GM12878 (cell line): ENCODE measurements at regions not wholly inside any gene's neighbourhood (a gene's known extent, or its start where the extent isn't known, plus 50 kb on each side); places are given as distances from the start of the nearest gene placed in this dataset.

Experiments used
- BHLHE40 ChIP-seq, 2 experiments: fragments of 450-650 bp in 1 of 2; IDR thresholded peaks; 2 replicates each; pipeline ENCODE4 v1.6.1; 2011 to 2017; ENCODE audit warnings: low read depth in 2 of 2, borderline replicate concordance in 1 of 2, improper control_type of control experiment in 1 of 2, low read length in 1 of 2, mild to moderate bottlenecking in 1 of 2
- BMI1 ChIP-seq: fragments of 450-650 bp; IDR thresholded peaks from 2 replicates; pipeline ENCODE4 v1.6.1; 2016; ENCODE audit warnings: mild to moderate bottlenecking, moderate library complexity, borderline replicate concordance
- EZH2 ChIP-seq: IDR thresholded peaks from 2 replicates; pipeline ENCODE4 v1.6.1; 2012; ENCODE audit warnings: low read depth, mild to moderate bottlenecking, control low read depth, inconsistent platforms, low read length, borderline replicate concordance; ENCODE audit not compliant: control insufficient read depth
- IRF3 ChIP-seq: fragments of 450-650 bp; IDR thresholded peaks from 2 replicates; pipeline ENCODE4 v1.6.1; 2014; ENCODE audit warnings: mild to moderate bottlenecking
- MXI1 ChIP-seq: fragments of 150-350 bp; IDR thresholded peaks from 2 replicates; pipeline ENCODE4 v1.6.1; 2011; ENCODE audit warnings: low read depth, mild to moderate bottlenecking, inconsistent platforms, low read length, improper control_type of control experiment
- SMARCA5 ChIP-seq: fragments of 450-650 bp; IDR thresholded peaks from 2 replicates; pipeline ENCODE4 v1.6.1; 2017; ENCODE audit warnings: mild to moderate bottlenecking
- STAT1 ChIP-seq: fragments of 450-650 bp; conservative IDR thresholded peaks from 2 replicates; pipeline ENCODE4 v1.6.1; 2014; ENCODE audit warnings: antibody characterized with exemption, mild to moderate bottlenecking
- TF ChIP-seq, protein P1 (sequence below), 3 experiments: IDR thresholded peaks in 2 of 3; conservative IDR thresholded peaks in 1 of 3; 2 replicates each; pipeline ENCODE4 v1.5.1; 2011; ENCODE audit warnings: low read depth in 3 of 3, low read length in 3 of 3, mild to moderate bottlenecking in 3 of 3, control low read depth in 2 of 3, moderate library complexity in 2 of 3, inconsistent platforms in 1 of 3, mixed read lengths in 1 of 3; ENCODE audit not compliant: control insufficient read depth in 2 of 3, insufficient read depth in 1 of 3; ENCODE audit errors: extremely low read depth in 1 of 3
- TF ChIP-seq, protein P2 (sequence below): IDR thresholded peaks from 2 replicates; pipeline ENCODE4 v1.6.1; 2011; ENCODE audit warnings: low read depth, mild to moderate bottlenecking, low read length, moderate library complexity, borderline replicate concordance; ENCODE audit errors: extremely low read depth

- TF ChIP-seq STAT1 (no peak), BMI1 (no peak), EZH2 (no peak), SMARCA5 (no peak), MXI1 (no peak), BHLHE40 (IDR thresholded peaks at IDR 0.05; ENCODE audit: borderline replicate concordance in 1 of 2, low read depth in 2 of 2, low read length in 1 of 2) (no peak), IRF3 (no peak)
- TF ChIP-seq, protein P1, sequence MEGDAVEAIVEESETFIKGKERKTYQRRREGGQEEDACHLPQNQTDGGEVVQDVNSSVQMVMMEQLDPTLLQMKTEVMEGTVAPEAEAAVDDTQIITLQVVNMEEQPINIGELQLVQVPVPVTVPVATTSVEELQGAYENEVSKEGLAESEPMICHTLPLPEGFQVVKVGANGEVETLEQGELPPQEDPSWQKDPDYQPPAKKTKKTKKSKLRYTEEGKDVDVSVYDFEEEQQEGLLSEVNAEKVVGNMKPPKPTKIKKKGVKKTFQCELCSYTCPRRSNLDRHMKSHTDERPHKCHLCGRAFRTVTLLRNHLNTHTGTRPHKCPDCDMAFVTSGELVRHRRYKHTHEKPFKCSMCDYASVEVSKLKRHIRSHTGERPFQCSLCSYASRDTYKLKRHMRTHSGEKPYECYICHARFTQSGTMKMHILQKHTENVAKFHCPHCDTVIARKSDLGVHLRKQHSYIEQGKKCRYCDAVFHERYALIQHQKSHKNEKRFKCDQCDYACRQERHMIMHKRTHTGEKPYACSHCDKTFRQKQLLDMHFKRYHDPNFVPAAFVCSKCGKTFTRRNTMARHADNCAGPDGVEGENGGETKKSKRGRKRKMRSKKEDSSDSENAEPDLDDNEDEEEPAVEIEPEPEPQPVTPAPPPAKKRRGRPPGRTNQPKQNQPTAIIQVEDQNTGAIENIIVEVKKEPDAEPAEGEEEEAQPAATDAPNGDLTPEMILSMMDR (IDR thresholded peaks at IDR 0.05 in 2 of 3, conservative IDR thresholded peaks at IDR 0.05 in 1 of 3; ENCODE audit: control insufficient read depth in 2 of 3, extremely low read depth in 1 of 3, insufficient read depth in 1 of 3, low read depth in 3 of 3, low read length in 3 of 3): no peak
- TF ChIP-seq, protein P2, sequence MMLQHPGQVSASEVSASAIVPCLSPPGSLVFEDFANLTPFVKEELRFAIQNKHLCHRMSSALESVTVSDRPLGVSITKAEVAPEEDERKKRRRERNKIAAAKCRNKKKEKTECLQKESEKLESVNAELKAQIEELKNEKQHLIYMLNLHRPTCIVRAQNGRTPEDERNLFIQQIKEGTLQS: no peak
Measured at GRCh38 chr22:46044621-46045458, 67.9 kb upstream of the WNT7B start.
